HepG2 (cell line): ENCODE measurements at regions not wholly inside any gene's neighbourhood (a gene's known extent, or its start where the extent isn't known, plus 50 kb on each side); places are given as distances from the start of the nearest gene placed in this dataset.

Experiments
- ATAC-seq: fragments of 200-7000 bp; cut with Tn5 transposase; 3 replicates; pipeline ENCODE4 v1.9.1; 2020; ENCODE audit warnings: mild to moderate bottlenecking, moderate library complexity
- BruUV-seq: library from RNA; stranded (reverse); fragments of 400-500 nt; replicated peaks from 2 replicates; lab custom pipeline; 2021; lab: Mats Ljungman, UMichigan
- CTCF ChIA-PET: fragments of 300-600 bp; formaldehyde crosslinking; extraction: SDS; loops from one replicate; lab custom pipeline; 2021; ENCODE audit warnings: low total read pairs, inconsistent platforms, low intra/inter-chr PET ratio; lab: Yijun Ruan, JAX
- POLR2A ChIA-PET: fragments of 350-600 bp; sonication (Branson Sonifier 250); formaldehyde crosslinking; loops from one replicate; lab custom pipeline; 2020; ENCODE audit warnings: antibody characterized with exemption, inconsistent platforms; lab: Yijun Ruan, JAX
- DNase-seq: peaks from one replicate; pipeline ENCODE4 v3.0.0-alpha.2; 2015; ENCODE audit warnings: low spot score
- FAIRE-seq: peaks from 3 replicates; lab custom pipeline; 2011; peaks lifted over from hg19 to GRCh38; lab: Jason Lieb, UNC
- H2AFZ ChIP-seq: one replicate; pipeline ENCODE4 v1.6.1; 2011; ENCODE audit warnings: low read length, inconsistent platforms
- H3K27ac ChIP-seq: fragments of 300-600 bp; 3 replicates; pipeline ENCODE4 v1.8.0; 2011; ENCODE audit warnings: mixed run types, mild to moderate bottlenecking, mixed read lengths, low read length, inconsistent platforms; ENCODE audit not compliant: insufficient read depth; ENCODE audit errors: extremely low read length
- H3K27me3 ChIP-seq, 2 experiments: fragments of 200-600 bp in 1 of 2; 2 replicates in 1 of 2; 3 replicates in 1 of 2; pipeline versions ENCODE4 v1.6.0 to v1.8.0; 2011; ENCODE audit warnings: low read length in 2 of 2, mild to moderate bottlenecking in 2 of 2, moderate library complexity in 2 of 2, inconsistent platforms in 1 of 2; ENCODE audit not compliant: insufficient read depth in 2 of 2, control insufficient read depth in 1 of 2
- H3K36me3 ChIP-seq, 2 experiments: fragments of 200-600 bp in 1 of 2; replicated peaks in 1 of 2; 2 replicates in 1 of 2; 3 replicates in 1 of 2; pipeline versions ENCODE4 v1.5.1 to v1.8.0; 2011; ENCODE audit warnings: low read length in 2 of 2, inconsistent platforms in 1 of 2; ENCODE audit not compliant: insufficient read depth in 2 of 2, control insufficient read depth in 1 of 2
- H3K4me1 ChIP-seq: 2 replicates; pipeline ENCODE4 v1.5.1; 2012; ENCODE audit warnings: low read length, inconsistent platforms; ENCODE audit not compliant: insufficient read depth
- H3K4me2 ChIP-seq: 2 replicates; pipeline ENCODE4 v1.6.0; 2011; ENCODE audit warnings: low read depth, low read length, inconsistent platforms
- H3K4me3 ChIP-seq, 3 experiments: fragments of 200-600 bp in 1 of 3; sonication (generic), shearing (Covaris generic) in 1 of 3; replicated peaks in 1 of 3; 2 replicates each; pipeline ENCODE4 v1.5.1; 2011 to 2016; ENCODE audit warnings: low read length in 3 of 3, inconsistent platforms in 2 of 3, low read depth in 2 of 3, mild to moderate bottlenecking in 2 of 3, control low read depth in 1 of 3, mixed read lengths in 1 of 3; ENCODE audit not compliant: insufficient read depth in 1 of 3
- H3K79me2 ChIP-seq: one replicate; pipeline ENCODE4 v1.6.1; 2011; ENCODE audit warnings: low read length, inconsistent platforms; ENCODE audit not compliant: insufficient read depth
- H3K9ac ChIP-seq: 2 replicates; pipeline ENCODE4 v1.6.0; 2011; ENCODE audit warnings: mild to moderate bottlenecking, low read depth, low read length, inconsistent platforms; ENCODE audit not compliant: insufficient read depth
- H3K9me3 ChIP-seq: 2 replicates; pipeline ENCODE4 v1.5.1; 2012; ENCODE audit warnings: mild to moderate bottlenecking, low read length
- H4K20me1 ChIP-seq: 2 replicates; pipeline ENCODE4 v1.6.0; 2011; ENCODE audit warnings: inconsistent platforms, mild to moderate bottlenecking, low read length, moderate library complexity; ENCODE audit not compliant: insufficient read depth
- FOXK2 ChIP-seq: fragments of 450-650 bp; IDR thresholded peaks from 2 replicates; pipeline ENCODE4 v1.6.1; 2016
- GATAD1 ChIP-seq: IDR thresholded peaks from 2 replicates; pipeline ENCODE4 v1.6.1; 2016; ENCODE audit warnings: missing genetic modification reagents, missing compliant biosample characterization
- NFYB ChIP-seq: sonication (generic); formaldehyde crosslinking; IDR thresholded peaks from 2 replicates; pipeline ENCODE4 v1.4.0; 2020; ENCODE audit warnings: missing genetic modification reagents
- NRL ChIP-seq: sonication (generic); formaldehyde crosslinking; IDR thresholded peaks from 2 replicates; pipeline ENCODE4 v1.5.0; 2020; ENCODE audit warnings: missing genetic modification reagents, mild to moderate bottlenecking, moderate library complexity, borderline replicate concordance
- SALL2 ChIP-seq: sonication (generic); formaldehyde crosslinking; IDR thresholded peaks from 2 replicates; pipeline ENCODE4 v1.8.1; 2023; ENCODE audit warnings: mild to moderate bottlenecking, missing genetic modification reagents, inconsistent platforms
- ZNF251 ChIP-seq: sonication (generic); formaldehyde crosslinking; IDR thresholded peaks from 2 replicates; pipeline ENCODE4 v1.9.0; 2021; ENCODE audit warnings: mild to moderate bottlenecking, missing genetic modification reagents
- ZNF282 ChIP-seq: fragments of 450-650 bp; IDR thresholded peaks from 2 replicates; pipeline ENCODE4 v1.6.1; 2018; ENCODE audit not compliant: partially characterized antibody
- ZNF446 ChIP-seq: sonication (generic); formaldehyde crosslinking; IDR thresholded peaks from 2 replicates; pipeline ENCODE4 v1.5.0; 2020; ENCODE audit warnings: mild to moderate bottlenecking, missing genetic modification reagents
- ZNF550 ChIP-seq: sonication (generic); formaldehyde crosslinking; IDR thresholded peaks from 2 replicates; pipeline ENCODE4 v1.4.0; 2020; ENCODE audit warnings: mild to moderate bottlenecking, missing genetic modification reagents, borderline replicate concordance
- in situ Hi-C: cut with HindIII; loops from 2 replicates; pipeline ENCODE4 v1.10.0; 2017; ENCODE audit warnings: low pct_unique_long_range_greater_than_20kb; ENCODE audit not compliant: extremely low pct_ligation_motif_present
- intact Hi-C: fragments of 100-400 bp; cut with micrococcal nuclease; formaldehyde crosslinking; loops from one replicate; pipeline ENCODE4 v1.10.0; 2022; ENCODE audit not compliant: unreplicated experiment
- TF ChIP-seq, protein P1 (sequence below): sonication (generic); formaldehyde crosslinking; IDR thresholded peaks from 2 replicates; pipeline ENCODE4 v1.8.0; 2023; ENCODE audit warnings: mild to moderate bottlenecking, missing genetic modification reagents
- TF ChIP-seq, protein P2 (sequence below): sonication (generic); formaldehyde crosslinking; IDR thresholded peaks from 2 replicates; pipeline ENCODE4 v1.8.0; 2022; ENCODE audit warnings: low read depth, missing genetic modification reagents
- TF ChIP-seq, protein P3 (sequence below): sonication (generic); formaldehyde crosslinking; IDR thresholded peaks from 2 replicates; pipeline ENCODE4 v1.4.0; 2020; ENCODE audit warnings: low read depth, mild to moderate bottlenecking, missing genetic modification reagents
- TF ChIP-seq, protein P4 (sequence below): sonication (generic); formaldehyde crosslinking; IDR thresholded peaks from 2 replicates; pipeline ENCODE4 v1.4.0; 2020; ENCODE audit warnings: mild to moderate bottlenecking, missing genetic modification reagents
- TF ChIP-seq, protein P5 (sequence below): sonication (generic); formaldehyde crosslinking; IDR thresholded peaks from 2 replicates; pipeline ENCODE4 v1.4.0; 2020; ENCODE audit warnings: missing genetic modification reagents

DNA sequence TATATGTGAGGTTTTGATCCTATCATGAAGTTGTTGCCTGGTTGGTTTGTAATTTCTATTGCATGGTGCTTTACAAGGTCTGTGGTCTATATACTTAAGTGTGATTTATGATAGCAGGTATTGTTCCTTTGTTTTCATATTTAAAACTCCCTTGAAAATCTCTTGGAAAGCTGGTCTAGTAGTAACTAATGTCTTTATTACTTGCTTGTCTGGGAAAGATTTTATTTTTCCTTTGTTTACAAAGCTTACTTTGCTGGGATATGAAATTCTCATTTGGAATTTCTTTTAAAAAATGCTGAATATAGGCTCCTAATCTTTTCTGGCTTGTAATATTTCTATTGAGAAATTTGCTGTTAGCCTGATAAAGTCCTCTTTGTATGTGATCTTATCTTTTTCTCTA, 862.9 kb upstream of the NXPH2 start:
- POLR2A ChIA-PET: no interaction called here
- Histone ChIP-seq H2AFZ (no peak overlapping the region), H3K36me3 (no peaks in the 10 kb centered on the region)
- TF ChIP-seq, protein P1, sequence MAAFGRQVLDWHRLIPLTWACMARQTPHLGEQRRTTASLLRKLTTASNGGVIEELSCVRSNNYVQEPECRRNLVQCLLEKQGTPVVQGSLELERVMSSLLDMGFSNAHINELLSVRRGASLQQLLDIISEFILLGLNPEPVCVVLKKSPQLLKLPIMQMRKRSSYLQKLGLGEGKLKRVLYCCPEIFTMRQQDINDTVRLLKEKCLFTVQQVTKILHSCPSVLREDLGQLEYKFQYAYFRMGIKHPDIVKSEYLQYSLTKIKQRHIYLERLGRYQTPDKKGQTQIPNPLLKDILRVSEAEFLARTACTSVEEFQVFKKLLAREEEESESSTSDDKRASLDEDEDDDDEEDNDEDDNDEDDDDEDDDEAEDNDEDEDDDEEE (CRISPR knock-in tag): no peak
- TF ChIP-seq, protein P2, sequence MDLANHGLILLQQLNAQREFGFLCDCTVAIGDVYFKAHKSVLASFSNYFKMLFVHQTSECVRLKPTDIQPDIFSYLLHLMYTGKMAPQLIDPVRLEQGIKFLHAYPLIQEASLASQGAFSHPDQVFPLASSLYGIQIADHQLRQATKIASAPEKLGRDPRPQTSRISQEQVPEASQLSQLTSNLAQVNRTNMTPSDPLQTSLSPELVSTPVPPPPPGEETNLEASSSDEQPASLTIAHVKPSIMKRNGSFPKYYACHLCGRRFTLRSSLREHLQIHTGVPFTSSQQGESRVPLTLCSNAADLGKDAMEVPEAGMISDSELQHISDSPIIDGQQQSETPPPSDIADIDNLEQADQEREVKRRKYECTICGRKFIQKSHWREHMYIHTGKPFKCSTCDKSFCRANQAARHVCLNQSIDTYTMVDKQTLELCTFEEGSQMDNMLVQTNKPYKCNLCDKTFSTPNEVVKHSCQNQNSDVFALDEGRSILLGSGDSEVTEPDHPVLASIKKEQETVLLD: no peak
- TF ChIP-seq FOXK2 (no peak), NFYB (CRISPR knock-in tag) (no peak), SALL2 (CRISPR knock-in tag) (no peak), ZNF446 (CRISPR knock-in tag) (no peak), ZNF282 (no peak), NRL (no peak), ZNF550 (CRISPR knock-in tag) (no peak), ZNF251 (no peak), GATAD1 (CRISPR knock-in tag) (no peak)
- TF ChIP-seq, protein P3, sequence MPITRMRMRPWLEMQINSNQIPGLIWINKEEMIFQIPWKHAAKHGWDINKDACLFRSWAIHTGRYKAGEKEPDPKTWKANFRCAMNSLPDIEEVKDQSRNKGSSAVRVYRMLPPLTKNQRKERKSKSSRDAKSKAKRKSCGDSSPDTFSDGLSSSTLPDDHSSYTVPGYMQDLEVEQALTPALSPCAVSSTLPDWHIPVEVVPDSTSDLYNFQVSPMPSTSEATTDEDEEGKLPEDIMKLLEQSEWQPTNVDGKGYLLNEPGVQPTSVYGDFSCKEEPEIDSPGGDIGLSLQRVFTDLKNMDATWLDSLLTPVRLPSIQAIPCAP (CRISPR knock-in tag): no peak
- TF ChIP-seq, protein P4, sequence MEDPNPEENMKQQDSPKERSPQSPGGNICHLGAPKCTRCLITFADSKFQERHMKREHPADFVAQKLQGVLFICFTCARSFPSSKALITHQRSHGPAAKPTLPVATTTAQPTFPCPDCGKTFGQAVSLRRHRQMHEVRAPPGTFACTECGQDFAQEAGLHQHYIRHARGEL (CRISPR knock-in tag): no peak
- TF ChIP-seq, protein P5, sequence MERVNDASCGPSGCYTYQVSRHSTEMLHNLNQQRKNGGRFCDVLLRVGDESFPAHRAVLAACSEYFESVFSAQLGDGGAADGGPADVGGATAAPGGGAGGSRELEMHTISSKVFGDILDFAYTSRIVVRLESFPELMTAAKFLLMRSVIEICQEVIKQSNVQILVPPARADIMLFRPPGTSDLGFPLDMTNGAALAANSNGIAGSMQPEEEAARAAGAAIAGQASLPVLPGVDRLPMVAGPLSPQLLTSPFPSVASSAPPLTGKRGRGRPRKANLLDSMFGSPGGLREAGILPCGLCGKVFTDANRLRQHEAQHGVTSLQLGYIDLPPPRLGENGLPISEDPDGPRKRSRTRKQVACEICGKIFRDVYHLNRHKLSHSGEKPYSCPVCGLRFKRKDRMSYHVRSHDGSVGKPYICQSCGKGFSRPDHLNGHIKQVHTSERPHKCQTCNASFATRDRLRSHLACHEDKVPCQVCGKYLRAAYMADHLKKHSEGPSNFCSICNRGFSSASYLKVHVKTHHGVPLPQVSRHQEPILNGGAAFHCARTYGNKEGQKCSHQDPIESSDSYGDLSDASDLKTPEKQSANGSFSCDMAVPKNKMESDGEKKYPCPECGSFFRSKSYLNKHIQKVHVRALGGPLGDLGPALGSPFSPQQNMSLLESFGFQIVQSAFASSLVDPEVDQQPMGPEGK: no peak
- TF ChIP-seq, all 625 proteins: peak for 0
- no peak overlapping the region for H3K4me2 ChIP-seq
- no peak overlapping the region for H3K9ac ChIP-seq
- peaks cover 47% of the 10 kb centered on the region for H3K9me3 ChIP-seq
- no TSS peak for BruUV-seq
- no peaks in the 10 kb centered on the region for H3K4me1 ChIP-seq
- in situ Hi-C loops: no loop called here
- no peaks in the 10 kb centered on the region for H3K79me2 ChIP-seq
- no peaks in the 10 kb centered on the region for H4K20me1 ChIP-seq
- no peak for DNase-seq
- no peak for FAIRE-seq
- no peak for ATAC-seq
- CTCF ChIA-PET: no interaction called here
- H3K4me3 ChIP-seq: no peak overlapping the region
- no peaks in the 10 kb centered on the region; a peak in 1 of 5 replicates for H3K27me3 ChIP-seq
- no peak overlapping the region for H3K27ac ChIP-seq
- intact Hi-C loops: no loop called here
